HL-60/S4 (cell line): ENCODE measurements at regions not wholly inside any gene's neighbourhood (a gene's known extent, or its start where the extent isn't known, plus 50 kb on each side); places are given as distances from the start of the nearest gene placed in this dataset.
"Not testable (repeated sequence)": the region's sequence is repeated elsewhere in the genome, so short reads cannot be mapped to it uniquely, and the experiment has no call there.

Experiments used
- in situ Hi-C: fragments of 300-500 bp; cut with MboI; formaldehyde crosslinking; loops from 2 replicates; pipeline ENCODE4 v1.14.3; 2022; ENCODE audit warnings: low sequenced_read_pairs

DNA sequence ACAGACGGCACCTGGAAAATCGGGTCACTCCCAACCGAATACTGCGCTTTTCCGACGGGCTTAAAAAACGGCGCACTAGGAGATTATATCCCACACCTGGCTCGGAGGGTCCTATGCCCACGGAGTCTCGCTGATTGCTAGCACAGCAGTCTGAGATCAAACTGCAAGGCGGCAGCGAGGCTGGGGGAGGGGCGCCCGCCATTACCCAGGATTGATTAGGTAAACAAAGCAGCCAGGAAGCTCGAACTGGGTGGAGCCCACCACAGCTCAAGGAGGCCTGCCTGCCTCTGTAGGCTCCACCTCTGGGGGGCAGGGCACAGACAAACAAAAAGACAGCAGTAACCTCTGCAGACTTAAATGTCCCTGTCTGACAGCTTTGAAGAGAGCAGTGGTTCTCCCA, 64.5 kb downstream of the SLC30A10 start:
- in situ Hi-C loops = not testable (repeated sequence)

DNA sequence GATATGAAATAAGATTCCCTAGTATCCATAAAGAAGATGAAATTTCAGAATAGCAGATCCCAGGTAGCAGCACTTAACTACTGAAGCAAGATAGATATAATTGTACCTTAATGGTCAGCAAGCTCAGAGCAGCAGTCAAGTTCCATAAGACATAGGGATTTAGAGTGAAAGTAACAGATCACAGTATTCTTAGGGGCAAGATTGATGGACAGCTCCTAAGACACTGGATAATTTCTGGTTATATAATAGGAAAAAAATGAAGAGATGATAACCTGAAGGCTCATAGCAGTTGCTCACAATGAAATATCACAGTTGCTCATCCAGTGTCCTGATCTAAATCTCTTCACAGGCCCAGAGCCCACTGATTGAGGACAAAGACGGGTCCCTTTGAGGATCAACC, 66.0 kb downstream of the SLC30A10 start:
- in situ Hi-C loops = no loop called here

DNA sequence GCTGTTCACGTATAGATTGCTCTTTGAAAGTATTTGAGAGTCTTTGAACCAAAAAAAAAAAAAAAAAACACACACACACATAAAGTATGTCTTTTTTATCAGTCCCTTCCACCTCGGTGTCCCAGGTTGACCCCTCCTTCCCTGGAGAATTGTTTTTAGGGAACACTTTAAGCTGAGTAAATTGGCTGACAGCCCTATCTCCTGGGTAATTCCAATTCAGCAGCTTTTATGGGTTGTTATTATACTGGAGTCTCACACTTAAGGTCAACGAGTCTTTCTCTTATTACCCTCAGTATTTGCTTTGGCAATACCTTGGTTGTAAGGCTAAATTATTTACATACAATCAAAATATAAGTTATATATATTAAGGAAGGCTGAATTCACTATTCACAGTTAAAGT, 69.4 kb downstream of the SLC30A10 start:
- in situ Hi-C loops = no loop called here

DNA sequence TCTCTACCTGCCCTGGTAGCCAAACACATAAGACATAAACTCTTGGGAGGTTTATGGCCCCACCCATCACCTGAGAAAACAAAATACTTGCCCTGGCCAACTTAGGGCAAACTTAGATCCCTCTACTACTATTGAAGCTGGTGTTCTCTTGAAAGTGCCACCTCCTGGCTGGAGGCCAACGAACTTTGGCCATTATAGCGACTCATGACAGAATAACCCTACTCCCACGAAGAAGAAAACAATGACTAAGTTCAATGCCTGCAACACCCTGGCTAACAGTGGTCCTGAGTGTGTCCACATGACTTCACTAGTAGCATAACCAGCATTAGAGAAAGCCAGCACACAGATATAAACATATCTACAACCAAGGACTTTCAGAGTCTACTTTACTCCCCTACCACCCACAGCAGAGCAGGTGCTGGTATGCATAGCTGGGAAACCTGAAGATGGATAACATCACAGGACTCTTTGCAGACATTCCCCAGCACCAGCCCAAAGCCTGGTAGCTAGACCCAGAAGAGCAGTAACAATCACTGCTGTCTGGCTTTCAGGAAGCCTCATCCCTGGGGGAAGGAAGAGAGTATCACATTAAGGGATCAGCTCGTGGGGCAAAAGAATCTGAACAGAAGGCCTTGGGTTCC, 81.0 kb downstream of the SLC30A10 start:
- in situ Hi-C loops = no loop called here

DNA sequence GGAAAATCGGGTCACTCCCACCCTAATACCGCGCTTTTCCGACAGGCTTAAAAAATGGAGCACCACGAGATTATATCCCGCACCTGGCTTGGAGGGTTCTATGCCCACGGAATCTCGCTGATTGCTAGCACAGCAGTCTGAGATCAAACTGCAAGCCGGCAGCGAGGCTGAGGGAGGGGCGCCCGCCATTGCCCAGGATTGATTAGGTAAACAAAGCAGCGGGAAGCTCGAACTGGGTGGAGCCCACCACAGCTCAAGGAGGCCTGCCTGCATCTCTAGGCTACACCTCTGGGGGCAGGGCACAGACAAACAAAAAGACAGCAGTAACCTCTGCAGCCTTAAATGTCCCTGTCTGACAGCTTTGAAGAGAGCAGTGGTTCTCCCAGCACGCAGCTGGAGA, 88.8 kb downstream of the SLC30A10 start:
- in situ Hi-C loops = not testable (repeated sequence)

DNA sequence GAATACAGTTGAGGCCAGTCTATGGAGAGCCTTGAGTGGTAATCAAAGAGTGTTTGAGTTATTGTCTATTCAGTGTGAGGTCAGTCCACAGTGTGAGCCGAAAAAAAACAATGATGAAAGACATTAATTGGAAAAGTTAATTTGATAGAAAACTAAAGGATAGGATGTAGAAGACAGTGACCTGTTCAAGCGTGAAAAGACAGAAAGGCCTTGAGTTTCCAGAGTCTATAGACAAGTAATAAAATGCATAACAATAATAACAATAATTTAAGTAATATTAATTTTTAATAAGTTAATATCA, 90.4 kb downstream of the SLC30A10 start:
- in situ Hi-C loops = no loop called here

DNA sequence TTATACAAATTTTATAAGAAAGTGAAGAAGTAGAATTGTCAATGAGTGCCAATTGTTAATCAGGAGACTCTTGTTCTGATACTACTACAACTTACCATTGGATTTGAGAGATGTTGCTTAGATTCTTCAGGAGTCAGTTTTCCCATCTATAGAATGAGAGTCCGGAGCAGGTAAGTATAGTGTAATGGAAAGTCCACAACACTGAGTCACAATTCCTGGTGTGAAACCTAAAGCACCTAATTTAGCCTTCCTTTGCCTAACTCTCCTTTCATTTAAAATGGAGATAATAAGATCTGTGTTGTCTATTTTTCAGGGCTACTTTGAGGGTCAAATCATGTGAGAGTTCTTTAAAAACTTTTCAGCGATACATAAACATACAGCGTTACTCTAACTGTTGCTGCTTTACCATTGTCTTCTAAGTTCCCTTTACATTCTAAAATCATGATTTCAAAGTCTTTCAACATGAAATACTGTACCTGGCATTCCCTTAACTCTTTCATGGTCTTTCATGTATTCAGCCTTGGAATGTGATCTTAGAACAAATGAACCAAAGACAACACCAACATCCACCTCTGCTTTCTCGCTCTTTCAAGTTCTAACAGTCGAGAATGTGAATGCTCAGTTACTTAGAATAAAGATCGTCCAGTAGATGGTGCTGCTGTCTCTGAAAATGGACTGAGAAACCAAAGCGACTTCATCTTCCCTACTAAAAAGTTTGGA, 90.9 kb downstream of the SLC30A10 start:
- in situ Hi-C loops = no loop called here

DNA sequence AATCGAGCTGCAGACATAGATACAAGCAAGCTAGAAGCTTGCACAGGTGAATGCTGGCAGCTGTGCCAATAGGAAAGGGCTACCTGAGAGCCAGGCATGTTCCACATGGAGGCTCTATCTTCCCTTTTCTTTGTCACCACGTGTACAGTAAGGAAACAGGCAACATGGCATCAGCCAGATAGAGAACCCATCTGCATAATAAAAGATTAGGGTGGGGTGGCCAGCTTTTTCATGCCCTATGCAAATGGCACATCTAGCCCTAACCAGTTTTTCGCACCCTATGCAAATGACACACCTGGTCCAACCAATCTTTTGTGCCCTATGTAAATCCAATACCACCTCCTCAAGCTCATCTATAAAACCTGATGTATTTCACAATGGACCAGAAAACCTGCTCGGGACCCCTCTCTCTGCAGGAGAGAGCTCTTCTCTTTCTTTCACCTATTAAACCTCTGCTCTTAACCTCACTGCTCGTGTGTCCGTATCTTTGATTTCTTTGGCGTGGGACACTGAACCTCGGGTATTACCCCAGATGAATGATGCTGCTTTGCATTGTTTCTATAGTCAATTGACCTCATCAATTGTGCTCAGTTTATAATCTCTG, 93.9 kb downstream of the SLC30A10 start:
- in situ Hi-C loops = no loop called here

DNA sequence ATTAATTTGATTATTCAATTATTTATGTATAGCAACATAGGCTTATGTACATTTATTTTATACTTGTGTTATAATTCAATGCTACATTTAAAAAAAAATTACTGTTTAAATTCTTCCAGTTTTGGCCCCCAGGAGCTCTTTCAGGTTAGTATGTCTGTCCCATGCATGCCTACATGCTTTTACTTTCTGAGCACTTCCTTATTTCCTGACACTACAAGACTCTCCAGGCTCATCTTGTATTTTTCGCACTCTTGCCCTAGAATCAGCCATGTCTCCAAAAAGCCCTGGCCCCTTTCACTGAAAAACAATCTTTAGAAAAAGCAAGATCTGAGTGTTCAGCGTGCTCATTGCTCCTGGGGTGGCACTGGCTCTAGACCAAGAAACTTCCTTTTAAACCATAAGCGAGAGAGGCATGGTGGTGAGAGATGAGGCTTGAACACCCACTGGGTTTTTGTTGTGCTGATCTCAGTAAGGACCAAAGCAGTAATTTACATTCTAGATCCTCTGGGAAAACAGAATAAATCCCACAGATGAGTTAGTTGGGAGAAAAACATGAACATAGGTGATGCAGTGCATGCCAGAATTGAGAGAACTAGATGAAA, 95.0 kb downstream of the SLC30A10 start:
- in situ Hi-C loops = no loop called here

DNA sequence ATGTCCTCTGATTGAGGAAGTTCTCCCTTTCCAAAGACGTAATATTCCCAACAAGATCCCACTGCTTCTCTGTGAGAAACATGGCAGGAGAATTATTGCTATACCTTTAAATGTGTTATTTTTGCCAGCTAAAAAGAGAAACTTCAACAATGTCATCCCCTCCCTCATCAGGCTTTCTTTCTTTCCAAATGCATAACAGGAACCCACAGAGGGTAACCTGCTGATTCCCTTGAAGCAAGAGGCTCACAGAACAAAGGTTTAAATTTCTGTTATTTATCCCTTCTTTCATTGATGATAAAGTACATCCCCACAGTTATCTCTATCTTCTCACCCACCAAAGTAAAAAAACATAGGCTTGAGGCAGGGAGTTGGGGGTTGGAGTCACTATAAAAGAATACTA, 102.1 kb downstream of the SLC30A10 start:
- in situ Hi-C loops = no loop called here

DNA sequence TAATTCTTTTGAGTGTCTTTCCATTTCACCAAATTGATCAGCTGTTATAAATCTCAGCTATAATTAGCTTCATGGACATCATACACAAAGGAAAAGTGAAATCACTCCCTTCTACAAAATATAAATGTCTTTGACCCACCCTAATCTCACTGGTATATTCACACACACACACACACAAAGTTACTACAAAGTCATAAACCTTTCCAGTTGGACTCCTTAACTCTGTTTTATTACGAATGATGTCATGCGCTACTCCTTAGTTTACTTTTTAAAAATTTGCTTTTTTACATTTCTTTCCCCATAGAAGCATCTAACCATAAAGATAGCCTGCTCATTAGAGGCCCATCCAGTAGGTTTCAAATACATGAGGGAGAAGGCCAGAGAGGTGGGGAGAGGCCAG, 103.0 kb downstream of the SLC30A10 start:
- in situ Hi-C loops = no loop called here

DNA sequence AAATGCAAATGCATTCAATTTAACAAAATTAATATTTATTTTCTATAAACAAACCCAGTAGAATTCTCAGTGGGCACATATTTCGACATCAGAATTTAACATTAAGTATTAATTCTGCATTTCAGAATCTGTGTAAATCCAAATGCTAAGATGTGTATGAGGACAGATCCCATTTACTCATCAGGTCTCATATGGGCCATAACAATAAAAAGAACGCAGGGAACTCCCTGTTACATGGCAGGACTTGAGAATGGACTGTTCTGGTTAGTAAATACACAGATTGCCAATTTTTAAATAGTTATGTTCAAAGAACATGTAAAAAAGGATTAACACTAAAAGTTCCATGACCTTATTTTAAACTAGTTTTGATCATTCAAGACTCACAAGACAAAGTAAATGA, 104.0 kb downstream of the SLC30A10 start:
- in situ Hi-C loops = no loop called here

DNA sequence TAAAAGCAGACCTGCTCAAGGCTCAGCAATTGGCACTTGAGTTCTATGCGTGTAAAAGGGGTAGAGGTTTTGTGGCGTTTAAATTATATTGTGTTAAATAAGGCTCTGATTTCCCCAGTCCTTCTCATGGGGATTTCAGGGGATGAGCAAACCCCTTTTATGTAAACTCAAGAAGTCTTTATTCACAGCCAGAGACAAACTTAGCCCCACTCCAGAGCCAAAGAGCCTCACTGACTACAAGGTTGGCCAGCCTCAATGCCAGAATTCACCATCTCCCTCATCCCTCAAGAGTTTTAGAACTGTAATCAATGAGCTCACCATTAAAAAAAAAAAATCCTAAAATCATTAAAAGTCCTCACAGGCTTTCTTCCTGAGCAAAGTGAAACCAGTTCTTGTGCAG, 107.8 kb downstream of the SLC30A10 start:
- in situ Hi-C loops = no loop called here

DNA sequence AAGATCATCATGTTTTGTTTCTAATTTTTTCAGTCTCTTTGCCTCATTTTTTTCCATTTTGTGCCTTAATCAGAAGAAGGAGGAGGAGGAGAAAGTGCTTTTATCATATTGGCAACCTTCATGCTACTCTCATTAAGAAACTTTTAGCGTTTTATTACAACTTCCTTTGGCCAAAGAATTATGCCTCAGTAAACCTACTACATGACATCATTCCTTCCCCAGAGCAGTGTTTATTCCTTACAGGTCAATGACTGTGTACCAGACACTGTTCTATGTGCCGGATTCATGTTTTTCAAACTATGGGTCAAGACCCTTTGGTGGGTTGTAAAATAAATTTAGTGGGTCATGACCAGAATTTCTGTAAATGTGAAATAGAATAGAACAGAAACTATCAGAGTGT, 110.4 kb downstream of the SLC30A10 start:
- in situ Hi-C loops = no loop called here

DNA sequence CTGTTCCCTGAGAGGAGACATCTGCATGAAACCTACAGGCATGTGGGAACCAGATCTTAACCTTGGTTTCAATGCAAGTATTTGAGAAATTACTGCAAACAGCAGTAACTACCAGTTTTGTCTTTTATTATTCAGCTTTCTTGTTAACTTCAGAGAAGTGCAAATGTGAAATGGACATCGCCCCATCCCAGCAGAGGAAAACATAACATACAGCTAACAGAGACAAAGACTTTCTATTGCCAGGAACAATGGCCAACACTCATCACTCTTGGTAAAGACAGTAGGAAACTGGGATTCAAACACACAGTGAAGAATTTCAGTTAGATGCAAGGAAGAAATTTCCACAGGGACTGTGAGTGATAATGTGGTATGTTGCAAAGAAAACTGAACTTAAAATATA, 115.1 kb downstream of the SLC30A10 start:
- in situ Hi-C loops = no loop called here

DNA sequence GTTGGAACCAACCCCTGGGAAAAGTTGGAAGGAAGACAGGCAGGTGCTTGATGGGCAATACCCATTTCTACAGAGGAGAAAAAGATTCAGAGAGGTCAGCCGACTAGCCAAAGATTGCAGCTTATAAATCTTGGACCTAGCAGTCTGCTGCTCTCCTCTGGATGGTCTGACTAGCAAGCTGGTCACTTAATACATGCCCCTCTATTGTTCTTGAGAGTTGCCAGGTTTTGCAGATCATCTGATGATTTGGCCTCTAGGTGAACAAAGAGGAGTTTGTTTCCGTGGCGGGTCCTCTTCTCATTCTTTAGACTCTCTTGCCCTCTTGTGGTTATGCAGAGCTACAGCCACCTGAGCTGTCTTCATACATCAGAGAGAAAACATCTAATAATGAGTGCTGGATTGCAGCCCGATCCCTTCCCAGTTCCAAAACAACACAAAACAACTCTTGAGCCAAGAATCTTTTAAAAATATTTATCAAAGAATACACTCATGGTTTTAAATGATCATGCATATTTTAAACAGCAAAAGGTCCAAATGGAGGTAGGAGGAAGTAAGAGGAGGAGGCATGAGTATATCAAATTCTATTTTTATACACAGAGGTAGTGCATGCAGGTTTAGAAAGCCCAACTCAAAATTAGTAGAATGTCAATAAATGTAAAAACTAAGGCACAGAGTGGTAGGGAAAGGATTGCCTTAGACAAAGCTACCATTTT, 115.7 kb downstream of the SLC30A10 start:
- in situ Hi-C loops = no loop called here

DNA sequence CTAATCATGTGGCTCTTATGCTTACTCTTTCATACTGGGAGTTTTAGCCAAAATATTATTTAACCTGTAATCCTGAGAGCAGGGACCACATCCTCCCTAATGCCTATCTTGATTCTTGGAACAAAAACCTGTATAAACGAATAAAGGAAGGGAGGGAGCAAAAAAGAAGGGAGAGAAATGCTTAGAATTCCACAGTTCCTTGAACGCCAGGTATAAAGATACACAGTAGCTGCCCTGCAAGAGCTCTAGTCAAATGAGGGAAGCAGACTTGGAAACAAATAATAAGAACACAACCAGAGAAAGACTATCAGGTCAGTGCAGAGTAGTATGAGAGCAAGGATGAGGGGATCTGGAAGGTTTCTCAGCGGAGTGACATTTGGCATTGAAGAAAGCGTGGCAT, 116.3 kb downstream of the SLC30A10 start:
- in situ Hi-C loops = no loop called here

DNA sequence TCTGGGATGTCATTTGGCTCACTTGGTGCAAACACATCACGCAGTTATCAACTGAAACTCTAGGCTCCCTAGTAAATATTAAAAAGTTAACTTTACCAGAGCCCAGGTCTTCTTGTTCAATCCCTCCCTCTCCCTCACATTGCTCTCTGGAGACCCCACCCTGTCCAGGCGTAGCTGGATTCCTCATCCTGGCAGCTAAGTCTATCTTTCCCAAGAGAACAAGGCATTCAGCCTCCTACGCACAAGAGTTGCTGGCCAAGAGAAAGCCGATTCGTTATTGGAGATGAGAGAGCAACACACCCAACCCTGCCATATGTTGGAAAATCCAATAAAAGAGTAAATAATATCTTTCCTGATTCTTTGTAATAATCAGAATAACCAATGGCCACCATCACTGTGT, 117.9 kb downstream of the SLC30A10 start:
- in situ Hi-C loops = no loop called here

DNA sequence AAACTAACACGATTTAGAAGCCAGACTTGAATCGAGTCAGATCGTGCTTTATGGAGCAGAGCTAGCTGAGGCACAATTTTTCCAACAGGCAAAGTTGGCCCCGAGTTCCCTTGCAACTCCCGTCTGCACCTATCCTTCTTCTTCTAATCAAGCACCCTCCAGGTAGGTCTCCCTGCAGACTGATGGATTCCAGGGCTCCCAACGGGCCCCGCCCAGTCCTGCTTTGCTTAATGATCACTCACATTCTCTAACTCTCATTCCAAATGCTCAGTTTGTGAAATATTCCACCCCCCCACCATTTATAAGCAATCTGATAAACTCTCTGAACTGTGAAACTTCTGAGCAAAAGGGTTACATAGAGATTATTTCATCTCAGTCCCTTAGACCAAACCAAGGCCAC, 119.6 kb downstream of the SLC30A10 start:
- in situ Hi-C loops = no loop called here

DNA sequence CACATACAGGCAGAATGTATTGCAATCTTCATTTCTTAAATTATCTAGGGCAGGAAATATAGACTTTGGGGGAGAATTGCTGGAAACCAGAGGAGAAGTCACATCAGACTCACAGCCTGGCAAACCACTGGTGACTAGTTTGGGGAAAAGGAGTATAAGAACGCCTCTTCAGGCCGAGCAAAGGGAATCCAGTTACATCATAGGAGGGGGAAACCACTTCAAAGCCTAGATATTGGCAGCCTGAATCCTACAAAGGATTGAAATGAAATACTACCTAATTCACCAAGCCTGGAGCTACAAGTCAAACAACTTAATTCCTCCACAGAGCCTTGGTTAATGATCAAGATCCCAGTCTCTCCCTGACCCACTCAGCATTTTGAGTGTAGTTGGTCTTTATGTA, 121.7 kb downstream of the SLC30A10 start:
- in situ Hi-C loops = no loop called here

DNA sequence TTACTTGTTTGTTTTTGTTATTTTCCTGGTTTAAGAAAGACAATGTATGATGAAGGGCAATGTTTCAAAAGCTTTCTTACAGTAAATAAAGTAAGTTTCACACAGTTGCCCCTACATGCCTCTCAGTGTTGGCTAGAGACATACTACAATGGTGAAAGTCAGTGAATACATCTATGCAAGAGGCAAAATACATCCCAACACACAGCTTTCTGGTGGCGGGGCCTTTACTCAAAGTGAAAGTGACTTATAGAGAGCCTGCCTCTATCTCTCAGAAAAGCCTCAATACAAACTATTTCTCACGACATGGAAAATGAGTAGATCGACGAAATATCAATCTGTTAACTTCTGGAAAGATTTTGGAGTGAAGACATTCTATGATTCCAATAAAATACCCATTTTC, 122.3 kb downstream of the SLC30A10 start:
- in situ Hi-C loops = no loop called here

DNA sequence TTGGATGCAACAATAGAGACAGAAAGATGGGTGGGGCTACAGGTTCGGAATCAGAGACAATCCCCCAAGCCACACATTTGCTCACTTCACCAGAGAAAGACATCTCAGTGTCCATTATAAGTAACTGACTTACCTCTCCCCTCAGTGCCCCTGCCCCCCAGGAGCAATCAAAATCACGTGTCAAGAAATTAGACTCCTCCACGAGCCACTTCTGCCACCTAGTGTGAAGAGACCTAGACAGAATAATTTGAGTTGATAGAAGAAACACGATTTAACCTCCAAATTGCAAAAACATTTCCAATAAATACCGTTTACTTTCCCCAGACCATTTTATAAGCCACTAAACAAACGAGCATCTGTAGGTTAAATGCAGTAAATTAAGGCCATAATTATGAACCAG, 123.2 kb downstream of the SLC30A10 start:
- in situ Hi-C loops = no loop called here
